Fibroblast of upper back skin (primary cell): ENCODE measurements at regions not wholly inside any gene's neighbourhood (a gene's known extent, or its start where the extent isn't known, plus 50 kb on each side); places are given as distances from the start of the nearest gene placed in this dataset.
"Not testable (repeated sequence)": the region's sequence is repeated elsewhere in the genome, so short reads cannot be mapped to it uniquely, and the experiment has no call there.

Experiments used
- DNase-seq: peaks from one replicate; pipeline ENCODE4 v3.0.0-alpha.2; 2013

DNA sequence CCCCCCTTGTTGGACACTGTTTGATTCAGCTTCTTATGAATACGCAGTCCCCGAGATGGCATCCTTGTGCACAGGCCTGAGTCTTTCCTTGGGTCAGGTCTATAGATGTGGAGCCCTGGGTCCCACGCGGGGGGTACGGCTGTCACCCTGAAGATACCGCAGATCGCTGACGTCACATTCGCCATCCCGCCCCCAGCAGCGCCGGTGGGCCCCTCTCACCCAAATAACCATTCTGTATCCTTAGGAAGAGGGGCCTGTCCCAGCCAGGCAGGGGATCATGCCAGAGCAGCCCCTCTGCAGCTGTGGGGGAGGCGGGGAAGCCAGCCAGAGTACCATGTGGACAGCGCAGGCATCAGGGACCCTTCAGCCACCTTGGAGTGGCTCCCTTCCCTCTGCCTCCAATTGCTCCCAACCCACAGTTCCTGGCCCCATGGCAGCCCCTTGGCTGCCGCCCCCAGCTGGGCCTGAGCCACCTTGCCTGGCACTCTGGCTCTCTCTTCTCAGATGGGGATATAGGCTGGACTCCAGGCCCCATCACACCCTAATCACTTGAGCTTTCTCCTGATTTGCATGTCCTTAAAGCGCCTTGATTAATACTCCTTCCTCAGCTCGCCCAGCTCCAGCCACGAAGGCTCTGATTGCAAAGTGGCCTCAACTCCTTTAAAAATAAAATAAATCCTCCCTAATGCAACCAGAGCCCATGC lies 189.8 kb downstream of the C9orf50 start:
- no peak for DNase-seq

DNA sequence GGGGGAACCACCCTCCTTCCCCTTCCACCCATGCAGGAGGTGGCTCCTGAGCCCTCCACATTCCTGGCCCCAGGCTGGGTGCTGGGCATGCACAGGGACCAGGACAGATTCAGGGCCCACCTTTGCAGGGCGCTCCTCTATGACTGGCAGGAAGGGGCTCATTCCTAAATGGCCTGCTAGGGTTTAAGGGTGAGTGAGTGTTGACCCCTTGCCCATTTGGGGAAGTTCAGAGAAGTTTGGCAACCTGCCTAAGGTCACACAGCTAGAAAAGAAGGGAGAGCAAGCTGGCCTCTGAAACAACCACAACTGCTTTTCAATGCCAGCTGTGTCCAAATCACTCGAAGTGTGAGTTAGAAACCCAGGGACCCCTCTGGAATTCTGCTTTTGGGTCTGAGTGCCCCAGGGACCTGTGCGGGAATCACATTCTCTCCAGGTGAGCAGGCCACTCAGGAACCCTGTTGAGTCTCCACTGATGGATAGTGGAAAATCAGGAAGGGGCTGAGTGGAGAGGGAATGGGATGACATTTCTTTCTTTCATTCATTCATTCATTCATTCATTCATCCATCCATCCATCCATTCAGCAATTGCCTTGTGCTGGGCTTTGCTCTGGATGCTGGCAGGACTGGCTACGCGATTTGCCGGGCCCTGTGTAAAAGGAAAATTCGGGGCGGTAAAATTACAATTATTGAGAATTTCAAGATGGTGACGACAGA lies 191.9 kb downstream of the C9orf50 start:
- no peak for DNase-seq

DNA sequence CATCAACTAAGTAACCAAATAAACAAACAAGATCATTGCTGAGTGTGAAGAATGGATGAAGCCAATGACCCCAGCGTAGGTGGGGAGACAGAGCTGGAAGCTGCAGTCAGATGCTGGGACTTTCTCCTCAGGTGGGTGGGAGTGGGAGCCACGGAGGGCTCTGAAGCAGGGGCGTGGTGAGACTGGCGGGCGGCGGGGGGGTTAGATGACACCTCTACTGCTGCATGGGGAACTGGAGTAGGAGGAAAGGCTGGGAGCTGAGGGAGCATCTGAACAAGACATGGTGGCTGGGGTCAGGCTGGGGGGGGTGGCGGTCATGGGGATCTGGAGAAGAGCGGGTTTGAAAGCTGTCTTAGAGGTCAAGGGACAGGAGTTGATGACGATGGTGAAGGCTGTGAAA lies 193.8 kb downstream of the C9orf50 start:
- DNase-seq, result no peak

DNA sequence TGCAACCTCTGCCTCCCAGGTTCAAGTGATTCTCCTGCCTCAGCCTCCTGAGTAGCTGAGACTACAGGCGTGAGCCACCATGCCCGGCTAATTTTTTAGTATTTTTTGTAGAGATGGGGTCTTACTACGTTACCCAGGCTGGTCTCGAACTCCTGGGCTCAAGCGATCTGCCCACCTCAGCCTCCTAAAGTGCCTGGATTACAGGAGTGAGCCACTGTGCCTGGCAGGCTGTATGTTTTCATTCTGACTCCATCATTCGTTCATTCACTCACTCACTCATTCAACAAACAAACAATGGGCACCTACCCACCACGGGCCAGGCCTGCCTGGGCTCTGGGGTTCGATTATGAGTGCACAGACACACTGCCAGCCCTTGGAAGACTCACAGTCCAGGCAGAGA lies 197.1 kb downstream of the C9orf50 start:
- not testable (repeated sequence) for DNase-seq

DNA sequence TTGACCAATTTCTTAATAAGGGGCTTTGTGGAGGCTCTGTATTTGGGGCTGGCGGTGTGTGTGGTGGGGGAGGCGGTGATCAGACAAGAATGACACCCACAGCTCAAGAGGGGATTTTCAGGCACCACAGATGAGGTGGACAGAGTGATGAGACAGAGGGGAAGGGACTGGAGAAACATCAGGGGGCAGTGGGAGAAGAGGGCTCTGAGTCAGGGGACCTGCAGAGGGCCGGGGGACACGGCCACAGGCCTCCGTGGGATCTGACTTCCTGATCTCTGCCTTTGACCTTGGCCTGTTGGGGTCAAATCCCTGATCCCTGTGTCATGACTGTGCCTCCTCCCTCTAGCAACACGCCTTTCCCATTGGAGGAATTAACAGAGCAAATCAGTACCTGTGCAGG lies 197.7 kb downstream of the C9orf50 start:
- DNase-seq, result no peak

DNA sequence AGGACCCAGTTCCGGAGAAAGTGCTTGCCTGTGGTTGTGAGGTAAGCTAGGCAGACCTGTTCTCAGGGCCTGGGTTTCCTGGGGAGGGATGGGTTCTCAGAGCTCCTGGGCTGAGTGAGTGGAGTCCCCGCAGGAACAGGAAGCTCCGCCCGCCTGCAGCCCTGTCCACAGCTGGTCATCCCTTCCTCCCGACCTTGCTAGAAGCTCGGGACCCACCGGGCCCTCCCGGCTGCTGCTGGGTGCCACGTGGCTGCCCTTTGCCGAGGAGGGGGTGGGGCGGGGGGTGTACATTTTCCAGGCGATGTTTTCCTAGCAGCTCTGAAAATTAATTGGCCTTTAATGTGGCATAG lies 198.1 kb downstream of the C9orf50 start:
- DNase-seq, result no peak

DNA sequence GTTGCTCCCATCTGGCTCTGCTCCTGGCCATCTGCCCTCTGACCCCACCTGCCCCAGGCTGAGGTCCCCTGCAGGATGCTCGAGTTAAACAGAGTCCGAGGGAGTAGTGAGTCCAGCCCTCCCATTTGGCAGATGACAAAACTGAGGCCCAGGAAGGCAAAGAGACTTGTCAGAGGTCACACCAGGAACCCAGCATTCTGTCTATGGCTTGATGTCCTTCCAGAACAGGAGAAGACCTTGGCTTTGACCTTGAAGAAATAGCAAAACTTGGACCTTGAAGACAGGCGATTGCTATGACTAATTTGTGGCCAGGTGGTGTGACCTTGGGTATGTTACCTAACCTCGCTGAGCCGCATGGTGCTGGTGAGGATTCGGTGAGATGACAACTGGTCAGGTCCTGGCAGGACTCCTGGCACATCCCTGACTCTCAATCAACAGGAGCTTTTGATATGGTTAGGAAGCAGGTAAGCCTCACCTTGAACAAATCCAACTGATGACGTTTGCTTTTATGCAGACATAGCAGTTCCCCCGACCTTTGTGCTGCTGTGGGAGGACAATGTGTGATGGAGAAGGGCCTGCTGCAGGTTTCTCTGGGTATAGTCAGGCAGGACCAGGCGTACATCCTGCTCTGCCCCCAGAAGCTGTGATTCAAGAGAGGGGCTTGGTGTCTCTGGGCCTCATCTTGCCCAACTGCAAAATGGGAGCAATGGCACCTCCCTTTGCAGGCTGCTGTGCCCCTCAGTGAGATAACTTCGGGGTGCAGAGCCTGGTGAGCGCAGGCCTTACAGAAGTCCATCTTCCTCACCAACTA lies 198.7 kb downstream of the C9orf50 start:
- no peak for DNase-seq

DNA sequence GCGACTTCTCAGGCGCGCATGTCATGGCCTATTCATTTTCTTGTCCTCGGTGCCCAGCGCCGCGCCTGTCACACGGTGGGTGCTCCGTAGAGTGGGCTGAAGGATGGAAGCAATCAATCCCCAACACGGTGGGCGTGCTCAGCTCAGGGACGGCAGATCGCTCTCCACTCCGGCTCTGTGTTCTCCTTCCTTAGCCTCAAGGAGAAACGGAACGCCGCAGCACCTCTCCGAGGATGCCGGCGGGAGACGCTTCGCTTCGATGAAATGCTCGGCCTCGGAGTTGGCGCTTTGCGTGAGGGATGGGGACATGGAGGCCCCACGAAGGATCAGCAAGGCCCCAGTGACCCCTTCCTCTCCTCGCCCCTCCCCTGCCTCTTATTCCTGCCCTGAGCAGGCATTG lies 199.5 kb downstream of the C9orf50 start:
- no peak for DNase-seq

DNA sequence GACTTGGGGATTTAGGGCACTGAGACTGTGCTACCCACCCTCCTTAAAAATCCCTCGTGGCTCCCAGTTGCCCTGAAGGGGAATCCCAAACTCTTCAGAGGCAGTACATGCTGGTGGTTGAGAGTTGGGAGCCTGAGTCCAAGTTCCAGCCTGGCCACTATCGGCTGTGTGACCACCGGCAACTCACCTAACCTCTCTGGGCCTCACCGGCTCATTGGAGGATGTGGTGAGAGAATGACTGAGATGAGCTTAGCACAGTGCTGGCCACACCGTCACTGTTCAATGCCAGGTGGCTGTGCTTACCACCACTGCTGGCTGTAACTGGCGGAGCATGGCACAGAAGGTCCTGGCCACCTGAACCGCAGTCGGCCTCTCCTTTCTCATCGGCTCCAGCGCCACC lies 200.2 kb downstream of the C9orf50 start:
- no peak for DNase-seq

DNA sequence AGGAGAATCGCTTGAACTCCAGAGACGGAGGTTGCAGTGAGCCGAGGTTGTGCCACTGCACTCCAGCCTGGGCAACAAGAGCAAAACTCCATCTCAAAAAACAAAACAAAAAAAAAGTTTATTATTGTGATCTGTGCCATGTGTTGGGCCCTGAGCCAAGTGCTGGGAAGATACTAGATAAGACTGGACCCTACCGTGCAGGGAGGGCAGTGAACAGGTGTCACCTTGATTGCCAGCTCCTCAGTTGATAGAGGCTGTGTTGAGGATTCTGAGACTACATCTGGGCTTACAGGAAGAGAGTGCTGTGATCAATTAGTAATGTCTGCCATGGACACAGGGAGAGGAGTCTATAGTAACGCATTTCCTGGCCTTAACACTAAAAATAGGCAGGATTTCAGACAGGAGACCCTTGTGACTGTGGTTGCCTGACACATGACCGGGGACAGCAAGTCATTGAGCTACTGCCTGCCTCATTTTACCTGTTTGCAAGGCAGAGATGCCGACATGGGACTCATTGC lies 201.5 kb downstream of the C9orf50 start:
- DNase-seq, result no peak

DNA sequence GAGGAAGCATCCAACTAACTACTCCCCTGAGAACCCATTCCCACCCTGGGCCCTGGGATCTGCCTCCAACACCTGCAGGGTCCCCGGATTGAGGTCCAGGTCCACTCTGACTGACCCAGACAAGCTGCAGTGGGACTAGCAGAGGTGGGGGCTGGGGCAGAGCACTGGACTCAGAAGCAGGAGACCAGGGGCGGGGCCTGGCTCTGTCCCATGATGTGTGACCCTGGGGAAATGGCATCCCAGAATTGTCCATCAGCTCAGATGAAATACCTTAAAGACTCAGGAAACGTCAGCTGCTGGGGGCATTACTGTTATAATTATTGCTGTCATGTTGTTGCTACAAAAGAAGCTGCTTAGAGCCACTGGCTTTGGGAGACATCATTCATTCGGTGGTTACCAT lies 202.4 kb downstream of the C9orf50 start:
- DNase-seq, result no peak

DNA sequence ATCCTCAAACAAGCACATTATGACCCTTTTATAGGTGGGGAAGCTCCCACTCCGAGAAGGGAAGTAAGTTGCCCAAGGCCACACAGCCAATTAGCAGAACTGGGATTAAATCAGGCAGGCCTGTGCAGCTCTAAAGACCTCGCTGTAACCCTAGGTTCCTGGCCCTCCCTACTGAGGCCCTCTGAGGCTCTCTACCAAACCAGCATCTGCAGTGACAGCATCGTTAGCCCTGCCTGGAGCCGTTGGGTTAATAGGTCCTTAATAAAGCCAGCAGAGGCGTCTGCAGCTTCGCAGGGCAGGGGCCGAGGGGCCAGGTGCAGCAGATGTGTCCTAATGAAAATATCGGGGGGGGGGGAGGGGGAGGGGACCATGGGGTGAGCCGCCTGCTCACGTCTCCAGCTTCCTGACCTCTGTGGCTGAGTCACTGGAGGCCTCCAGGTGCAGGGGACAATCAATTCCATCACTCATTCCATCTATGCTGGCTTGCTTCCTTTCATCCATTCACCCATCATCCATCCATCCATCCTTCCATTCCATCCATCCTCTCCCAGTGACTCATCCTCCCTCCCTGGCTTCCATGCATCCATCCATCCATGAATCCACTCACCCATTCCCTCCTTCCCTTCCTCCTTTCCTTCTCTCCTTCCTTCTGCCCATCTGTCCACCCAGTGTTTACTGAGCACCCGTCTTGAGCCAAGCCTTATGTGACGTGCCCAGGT lies 203.9 kb downstream of the C9orf50 start:
- peak; percentile 64 for DNase-seq

DNA sequence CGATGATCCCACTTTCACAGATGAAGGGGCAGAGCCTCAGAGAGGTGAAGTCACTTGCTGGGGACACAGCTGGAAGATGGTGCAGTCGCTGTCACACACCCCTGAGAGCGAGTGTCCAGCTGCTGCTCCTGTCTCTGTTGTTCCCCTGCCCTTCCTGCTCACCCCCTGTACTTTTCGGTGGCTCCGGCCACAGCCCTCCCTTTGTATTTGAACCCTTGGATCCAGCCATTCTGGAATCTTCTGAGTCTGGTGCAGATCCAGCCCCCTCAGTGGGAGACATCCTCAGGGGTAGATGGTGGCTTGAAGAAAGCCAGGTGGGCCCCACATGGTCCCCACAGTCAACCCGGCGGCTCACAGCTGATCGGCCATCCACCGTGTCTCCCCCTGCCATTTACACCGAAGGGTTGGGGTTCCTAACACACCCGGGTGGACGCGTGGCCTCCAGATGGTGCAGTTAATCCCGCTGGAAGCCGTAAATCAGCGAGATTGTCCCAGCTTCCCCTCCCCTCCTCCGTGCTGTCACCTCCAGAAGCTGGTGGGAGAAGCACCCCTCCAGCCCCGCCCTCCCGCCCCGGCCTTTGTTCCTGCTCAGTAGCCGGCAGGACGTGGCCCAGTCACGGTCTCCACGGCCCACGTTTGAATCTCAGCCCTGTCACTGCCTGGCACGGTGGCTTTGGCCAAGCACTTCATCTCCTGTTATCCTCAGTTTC lies 204.8 kb downstream of the C9orf50 start:
- peak; percentile 67 for DNase-seq

DNA sequence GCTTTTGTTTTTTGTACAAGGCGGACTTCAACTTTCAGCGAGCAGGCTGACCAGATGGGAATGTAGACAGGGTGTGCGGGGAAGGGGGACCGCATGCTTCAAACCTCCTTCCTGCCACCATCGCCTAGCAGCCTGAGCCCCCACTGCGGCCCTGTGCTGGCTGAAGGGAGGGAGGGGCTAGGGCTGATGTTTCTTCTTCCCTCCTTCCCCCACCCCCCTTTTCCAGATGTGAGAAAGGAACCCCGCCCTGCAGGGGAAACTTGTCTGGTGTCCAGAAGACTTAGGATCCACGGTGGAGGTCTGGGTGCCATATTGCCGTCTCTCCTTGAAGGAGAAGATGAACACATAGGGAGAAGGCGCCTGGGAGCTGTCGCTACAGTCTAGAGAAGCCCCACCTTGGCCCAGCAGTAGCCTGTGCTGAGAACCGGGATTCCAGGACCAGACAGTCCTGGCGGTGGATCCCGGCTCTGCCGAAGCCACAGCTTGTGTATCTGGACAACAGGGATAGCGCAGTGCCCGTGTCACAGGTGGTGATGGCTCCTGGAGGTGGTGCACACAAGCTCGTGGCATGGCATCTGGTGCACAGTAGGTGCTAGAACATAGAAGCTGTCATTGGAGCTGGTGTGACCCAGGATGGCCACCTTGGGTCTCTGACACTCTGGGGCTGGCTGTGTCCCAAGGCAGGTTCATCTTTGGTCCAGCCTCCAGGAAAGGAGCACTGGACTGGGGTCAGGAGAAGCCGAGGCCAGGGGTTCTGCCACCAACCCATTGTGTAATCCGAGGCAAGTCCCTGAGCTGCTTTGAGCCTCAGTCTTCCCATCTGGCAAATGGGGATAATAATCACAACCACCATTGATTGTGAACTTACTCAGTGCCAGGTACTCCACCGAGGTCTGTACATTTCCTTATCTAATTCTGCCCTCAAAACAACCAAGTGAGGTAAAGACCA lies 205.6 kb downstream of the C9orf50 start:
- DNase-seq, result peak; percentile 31

DNA sequence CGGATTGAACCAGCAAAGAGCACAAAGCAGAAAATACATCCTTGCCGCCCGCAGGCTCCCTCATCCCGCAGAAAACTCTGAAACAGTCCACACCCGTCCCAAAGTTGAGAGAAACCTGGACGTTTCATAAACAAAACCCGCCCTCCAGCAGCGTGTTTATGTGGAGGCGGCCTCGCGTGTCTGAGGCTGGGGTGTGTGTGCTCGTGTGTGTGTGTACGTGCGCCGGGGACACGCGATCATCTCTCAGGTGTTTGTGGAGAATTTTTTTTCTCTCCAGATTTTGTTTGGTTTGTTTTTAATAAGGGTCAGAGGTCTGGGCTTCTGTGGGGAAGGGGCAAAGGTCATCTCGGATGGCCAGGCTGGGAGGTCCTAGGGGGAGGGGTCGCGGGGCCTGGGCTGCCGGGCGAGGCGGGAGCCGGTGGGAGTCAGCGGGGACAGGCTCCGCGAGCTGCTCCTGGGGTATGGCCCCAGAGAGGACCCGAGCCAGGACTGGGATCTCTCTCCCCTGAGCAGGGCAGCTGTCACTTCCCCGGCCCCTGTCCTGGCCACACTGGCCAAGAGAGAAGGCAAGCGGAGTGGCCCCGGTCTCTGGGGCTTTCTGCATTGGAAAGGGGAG lies 206.4 kb downstream of the C9orf50 start:
- DNase-seq, result peak; percentile 58

DNA sequence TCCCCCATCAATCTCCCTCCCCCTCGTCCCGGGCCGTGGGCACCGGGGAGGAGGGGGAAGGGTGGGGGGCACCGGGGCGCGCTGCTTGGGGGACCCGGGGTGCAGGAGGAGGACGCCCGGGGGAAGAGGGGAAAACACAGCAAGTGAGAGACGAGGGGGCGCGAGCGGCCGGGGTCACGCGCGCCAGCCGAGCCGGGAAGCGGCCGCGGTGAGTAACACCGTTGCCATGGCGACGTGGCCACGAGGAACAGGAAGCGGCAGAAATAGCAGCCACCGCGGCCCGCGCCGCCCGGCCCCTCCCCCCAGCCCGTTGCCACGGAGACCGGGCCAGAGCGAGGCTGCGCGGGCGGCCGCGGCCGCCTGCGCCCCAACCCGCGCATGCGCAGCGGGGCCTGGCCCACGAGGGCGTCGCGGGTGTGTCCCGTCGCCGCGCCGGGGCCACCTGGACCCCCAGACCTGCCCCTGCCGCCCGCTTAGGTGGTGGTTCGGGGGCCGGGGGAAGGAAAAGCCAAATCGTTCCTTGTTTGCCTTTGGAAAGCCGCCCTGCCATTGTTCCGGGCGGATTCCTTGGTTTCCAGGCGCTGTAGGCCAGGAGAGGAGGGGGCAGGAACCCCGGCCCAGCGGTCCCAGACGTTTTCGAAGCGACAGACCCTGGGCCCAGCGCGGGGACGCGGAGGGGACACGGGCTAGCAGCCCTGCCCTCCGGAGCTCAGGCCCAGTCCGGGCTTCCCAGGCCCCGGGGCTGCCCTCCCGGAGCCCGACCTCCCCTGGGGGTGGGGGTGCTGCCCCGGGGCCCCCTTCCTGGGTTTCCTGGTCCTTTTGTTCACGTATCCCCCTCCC lies 207.1 kb downstream of the C9orf50 start:
- DNase-seq, result peak; percentile 97

DNA sequence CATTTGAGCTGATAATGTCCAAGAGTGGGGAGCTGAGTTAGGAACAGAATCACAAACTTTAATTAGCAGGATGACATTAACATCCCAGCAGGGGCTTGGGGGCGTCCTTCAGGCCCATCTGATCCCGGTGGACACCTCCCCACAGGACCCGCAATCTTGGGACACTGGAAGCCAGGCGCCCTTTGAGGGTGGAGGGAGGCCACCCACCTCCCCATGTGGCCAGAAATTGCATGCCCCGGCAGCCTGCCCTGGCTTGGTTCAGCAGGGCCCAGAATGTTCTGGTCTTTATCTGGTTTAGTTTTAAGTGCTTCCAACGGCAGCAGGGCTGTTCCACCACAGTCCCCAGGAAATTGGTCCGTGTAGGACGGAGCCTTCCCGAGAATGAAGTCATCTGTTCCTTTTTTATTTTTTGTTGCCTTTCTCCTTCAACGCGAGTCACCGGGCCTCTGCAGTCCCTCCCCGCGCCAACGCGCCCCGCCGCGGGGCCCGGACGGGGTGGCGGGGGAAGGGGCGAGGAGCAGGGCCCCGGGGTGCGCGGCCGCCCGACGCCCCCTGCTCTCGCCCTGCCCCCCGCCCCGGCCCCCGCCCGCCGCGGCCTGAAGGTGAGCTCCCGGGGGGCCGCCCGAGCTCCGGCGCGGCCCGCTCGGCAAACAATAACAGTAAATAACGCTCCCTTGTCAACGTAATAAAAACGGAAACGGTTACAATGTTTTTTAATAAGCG lies 207.9 kb downstream of the C9orf50 start:
- DNase-seq, result peak; percentile 82

DNA sequence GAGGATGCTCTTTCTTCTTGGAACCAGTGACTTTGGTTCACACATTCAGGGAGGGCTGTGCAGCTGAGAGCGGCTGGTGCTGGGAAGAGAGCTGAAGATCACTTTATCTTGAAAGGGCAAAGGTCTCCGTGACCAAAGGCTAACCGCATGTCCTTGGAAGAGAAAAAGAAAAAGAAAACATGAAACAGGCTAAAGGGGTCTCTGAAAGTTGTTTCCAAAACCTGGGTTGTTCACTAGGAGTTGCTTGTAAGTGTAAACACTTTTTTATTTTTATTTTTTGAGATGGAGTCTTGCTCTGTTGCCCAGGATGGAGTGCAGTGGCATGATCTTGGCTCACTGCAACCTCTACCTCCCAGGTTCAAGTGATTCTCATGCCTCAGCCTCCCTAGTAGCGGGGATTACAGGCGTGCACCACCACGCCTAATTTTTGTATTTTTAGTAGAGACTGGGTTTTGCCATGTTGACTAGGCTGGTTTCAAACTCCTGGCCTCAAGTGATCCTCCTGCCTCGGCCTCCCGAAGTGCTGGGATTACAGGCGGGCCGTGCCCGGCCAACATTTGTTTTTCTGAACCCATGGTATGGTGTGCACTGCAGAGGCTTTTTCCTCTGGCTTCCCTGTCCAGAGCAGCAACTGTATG lies 208.6 kb downstream of the C9orf50 start:
- DNase-seq, result not testable (repeated sequence)
